GM18873 (cell line): ENCODE measurements at regions not wholly inside any gene's neighbourhood (a gene's known extent, or its start where the extent isn't known, plus 50 kb on each side); places are given as distances from the start of the nearest gene placed in this dataset.
"Not testable (repeated sequence)": the region's sequence is repeated elsewhere in the genome, so short reads cannot be mapped to it uniquely, and the experiment has no call there.

ENCODE experiments used
- ATAC-seq: cut with Tn5 transposase; IDR thresholded peaks from one replicate; pipeline ENCODE4 v1.9.1; 2021; ENCODE audit warnings: mild to moderate bottlenecking, moderate library complexity, moderate number of reproducible peaks; ENCODE audit not compliant: unreplicated experiment, low FRiP score

GRCh38 chr2:194739217-194739616 is 917.8 kb upstream of the SLC39A10 start:
- ATAC-seq = no peak

- no peak for ATAC-seq
Observed at GRCh38 chr2:194735837-194736542, 921.0 kb upstream of the SLC39A10 start.

GRCh38 chr2:194730266-194730665 is 926.8 kb upstream of the SLC39A10 start:
- ATAC-seq = no peak

DNA sequence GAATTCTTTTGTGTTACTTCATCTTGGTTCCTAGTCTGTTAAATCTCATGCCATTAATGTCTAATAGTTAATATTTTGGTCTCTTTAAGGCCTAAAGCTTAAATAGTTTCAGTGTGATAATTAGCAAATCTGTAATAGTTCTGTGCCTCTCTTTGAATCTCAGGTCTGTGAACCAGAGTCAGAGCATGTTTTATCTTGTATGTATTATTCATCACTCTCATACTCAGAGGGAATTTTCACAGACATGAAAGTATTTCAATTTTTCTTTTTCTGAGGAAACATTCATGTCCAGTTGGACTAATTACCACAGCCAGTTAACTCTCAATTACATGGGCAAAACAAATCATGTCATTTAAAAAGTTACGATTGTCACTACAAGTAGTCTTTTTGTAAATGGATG is 931.9 kb upstream of the SLC39A10 start:
- ATAC-seq = no peak

- no peak for ATAC-seq
Observed at GRCh38 chr2:194723446-194723845, 933.6 kb upstream of the SLC39A10 start.

GRCh38 chr2:194721227-194721626 is 935.8 kb upstream of the SLC39A10 start:
- no peak for ATAC-seq

DNA sequence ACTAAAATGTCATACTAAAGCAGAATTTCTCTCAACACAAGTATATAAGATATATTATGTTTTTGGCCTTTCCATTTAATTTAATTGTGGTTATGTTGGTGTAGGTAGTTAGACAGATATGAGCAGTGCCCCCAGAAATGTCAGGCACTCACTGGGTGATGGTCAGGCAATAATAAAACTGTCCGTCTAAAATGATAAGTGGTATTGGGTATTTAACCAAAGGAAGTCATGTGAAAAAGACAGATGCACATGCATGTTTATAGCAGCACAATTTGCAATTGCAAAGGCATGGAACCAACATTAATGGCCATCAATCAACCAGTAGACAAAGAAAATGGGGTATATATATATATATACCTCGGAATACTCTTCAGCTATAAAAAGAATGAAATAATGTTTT is 936.6 kb upstream of the SLC39A10 start:
- no peak for ATAC-seq

- ATAC-seq = no peak
Observed at GRCh38 chr2:194718881-194719280, 938.1 kb upstream of the SLC39A10 start.

DNA sequence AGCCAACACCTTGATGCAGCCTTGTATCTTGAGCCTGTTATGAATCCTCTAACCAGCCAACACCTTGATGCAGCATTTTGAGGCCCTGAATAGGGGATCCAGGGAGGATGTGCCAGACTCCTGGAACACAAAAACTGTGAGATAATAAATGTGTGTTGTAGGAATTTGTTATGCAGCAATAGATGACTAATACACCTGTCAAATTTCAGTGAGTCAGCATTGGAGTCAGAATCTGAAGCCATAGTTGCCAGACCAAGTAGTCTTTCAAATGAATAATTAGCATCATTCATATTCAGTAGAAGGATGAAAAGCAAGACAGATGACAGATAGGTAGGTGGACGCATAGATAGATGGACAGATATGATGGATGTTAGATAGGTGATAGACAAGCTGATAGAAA is 942.5 kb upstream of the SLC39A10 start:
- ATAC-seq = no peak

- no peak for ATAC-seq
Observed at GRCh38 chr2:194709840-194710239, 947.2 kb upstream of the SLC39A10 start.

GRCh38 chr2:194706179-194706578 is 950.8 kb upstream of the SLC39A10 start:
- ATAC-seq = no peak

DNA sequence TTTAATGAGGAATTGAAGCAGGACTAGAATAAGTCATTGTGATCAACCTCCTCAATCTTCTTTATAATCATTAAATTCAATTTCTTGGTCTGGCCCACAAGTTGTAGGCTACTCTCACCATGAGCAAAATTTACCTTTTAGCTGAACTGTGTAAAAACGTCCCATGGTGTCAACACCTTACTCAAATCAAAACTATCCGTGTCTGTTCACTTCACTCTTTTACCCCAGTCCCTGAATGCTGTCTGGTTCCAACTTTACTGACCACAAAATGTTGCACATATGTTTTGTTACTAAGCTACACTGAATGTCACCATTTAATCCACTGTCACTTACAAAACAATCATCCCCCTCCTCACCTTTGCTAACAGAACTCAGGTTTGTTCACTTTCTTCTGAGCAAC is 951.6 kb upstream of the SLC39A10 start:
- no peak for ATAC-seq

GRCh38 chr2:194700726-194701125 is 956.3 kb upstream of the SLC39A10 start:
- ATAC-seq = no peak

GRCh38 chr2:194700116-194700515 is 956.9 kb upstream of the SLC39A10 start:
- no peak for ATAC-seq

- ATAC-seq = no peak
Observed at GRCh38 chr2:194698012-194698411, 959.0 kb upstream of the SLC39A10 start.

GRCh38 chr2:194697439-194697838 is 959.6 kb upstream of the SLC39A10 start:
- ATAC-seq = no peak

DNA sequence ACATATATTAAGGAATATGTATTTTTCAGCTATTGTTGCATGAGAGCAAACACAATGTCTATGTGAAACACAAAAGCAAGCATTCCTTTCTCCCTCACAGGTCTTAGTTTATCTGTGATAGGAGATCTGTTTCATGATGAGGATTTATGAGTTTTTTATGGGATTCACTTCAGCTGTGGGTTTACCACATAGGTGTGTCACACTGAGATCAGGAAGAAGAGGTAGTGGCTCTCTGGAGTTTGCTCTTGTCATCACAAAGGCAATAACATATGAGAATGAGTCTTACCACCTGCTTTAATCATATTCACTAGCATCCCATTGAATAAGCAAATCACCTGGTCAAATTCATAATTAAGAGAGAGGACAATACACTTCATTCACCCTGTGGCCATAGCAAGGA is 960.3 kb upstream of the SLC39A10 start:
- ATAC-seq = no peak

GRCh38 chr2:194686569-194686968 is 970.5 kb upstream of the SLC39A10 start:
- no peak for ATAC-seq

- ATAC-seq = no peak
Observed at GRCh38 chr2:194674043-194674442, 983.0 kb upstream of the SLC39A10 start.

- ATAC-seq = no peak
Observed at GRCh38 chr2:194672994-194673393, 984.0 kb upstream of the SLC39A10 start.

GRCh38 chr2:194661431-194661830 is 995.6 kb upstream of the SLC39A10 start:
- ATAC-seq = no peak

- not testable (repeated sequence) for ATAC-seq
Observed at GRCh38 chr2:194639057-194639456, 1018.0 kb upstream of the SLC39A10 start.

DNA sequence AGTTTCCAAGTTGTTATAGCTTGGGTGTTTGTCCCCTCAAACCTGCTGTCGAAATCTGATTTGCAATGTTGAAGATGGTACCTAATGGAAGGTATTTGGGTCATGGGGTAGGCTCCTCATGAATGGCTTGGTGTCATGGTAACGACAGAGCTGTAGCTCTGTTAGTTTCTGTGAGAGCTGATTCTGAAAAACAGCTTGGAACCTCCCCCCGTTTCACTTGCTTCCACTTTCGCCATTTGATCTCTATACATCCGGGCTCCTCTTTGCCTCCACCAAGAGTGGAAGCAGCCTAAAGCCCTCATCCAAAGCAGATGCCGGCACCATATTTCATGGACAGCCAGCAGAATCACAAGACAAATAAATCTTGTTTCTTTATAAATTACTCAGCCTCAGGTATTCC is 1035.1 kb upstream of the SLC39A10 start:
- no peak for ATAC-seq
